HepG2 (cell line): ENCODE measurements at regions not wholly inside any gene's neighbourhood (a gene's known extent, or its start where the extent isn't known, plus 50 kb on each side); places are given as distances from the start of the nearest gene placed in this dataset.

ENCODE experiments used
- HDAC2 ChIP-seq: sonication (generic); formaldehyde crosslinking; IDR thresholded peaks from 2 replicates; pipeline ENCODE4 v1.4.0; 2020; ENCODE audit warnings: missing genetic modification reagents
- MTA1 ChIP-seq: sonication (generic); formaldehyde crosslinking; IDR thresholded peaks from 2 replicates; pipeline ENCODE4 v1.4.0; 2020; ENCODE audit warnings: missing genetic modification reagents, mild to moderate bottlenecking, borderline replicate concordance
- NCOA5 ChIP-seq: sonication (generic); formaldehyde crosslinking; IDR thresholded peaks from 2 replicates; pipeline ENCODE4 v1.4.0; 2020; ENCODE audit warnings: missing genetic modification reagents
- RFXAP ChIP-seq: sonication (generic); formaldehyde crosslinking; IDR thresholded peaks from 2 replicates; pipeline ENCODE4 v1.4.0; 2020; ENCODE audit warnings: missing genetic modification reagents, borderline replicate concordance
- SRF ChIP-seq: IDR thresholded peaks from 2 replicates; pipeline ENCODE4 v1.6.1; 2011; ENCODE audit warnings: mild to moderate bottlenecking, low read depth, low read length, moderate library complexity
- ZBTB33 ChIP-seq: sonication (generic); formaldehyde crosslinking; IDR thresholded peaks from 2 replicates; pipeline ENCODE4 v1.4.0; 2020; ENCODE audit warnings: missing genetic modification reagents
- ZNF230 ChIP-seq: sonication (generic); formaldehyde crosslinking; IDR thresholded peaks from 2 replicates; pipeline ENCODE4 v1.4.0; 2020; ENCODE audit warnings: mild to moderate bottlenecking, missing genetic modification reagents
- ZNF407 ChIP-seq: sonication (generic); formaldehyde crosslinking; IDR thresholded peaks from one replicate; pipeline ENCODE4 v1.5.1; 2020; ENCODE audit warnings: mild to moderate bottlenecking, missing genetic modification reagents; ENCODE audit errors: not compliant biosample characterization
- ZNF691 ChIP-seq: sonication (generic); formaldehyde crosslinking; IDR thresholded peaks from 2 replicates; pipeline ENCODE4 v1.4.0; 2020; ENCODE audit warnings: missing genetic modification reagents, low read depth, mild to moderate bottlenecking, borderline replicate concordance

- no peak for TF ChIP-seq ZNF407 (CRISPR knock-in tag)
- TF ChIP-seq MTA1 (CRISPR knock-in tag), result no peak
- TF ChIP-seq SRF, result no peak
- no peak for TF ChIP-seq ZNF691 (CRISPR knock-in tag)
- TF ChIP-seq ZNF230 (CRISPR knock-in tag), result no peak
- TF ChIP-seq ZBTB33, result no peak
- TF ChIP-seq RFXAP, result no peak
- TF ChIP-seq HDAC2 (CRISPR knock-in tag), result no peak
- no peak for TF ChIP-seq NCOA5
These were observed 327.9 kb upstream of the SYT4 start (continued) for GRCh38 chr18:43605224-43605623.
